ENCODE measurements at regions not wholly inside any gene's neighbourhood (a gene's known extent, or its start where the extent isn't known, plus 50 kb on each side); places are given as distances from the start of the nearest gene placed in this dataset.

DNA sequence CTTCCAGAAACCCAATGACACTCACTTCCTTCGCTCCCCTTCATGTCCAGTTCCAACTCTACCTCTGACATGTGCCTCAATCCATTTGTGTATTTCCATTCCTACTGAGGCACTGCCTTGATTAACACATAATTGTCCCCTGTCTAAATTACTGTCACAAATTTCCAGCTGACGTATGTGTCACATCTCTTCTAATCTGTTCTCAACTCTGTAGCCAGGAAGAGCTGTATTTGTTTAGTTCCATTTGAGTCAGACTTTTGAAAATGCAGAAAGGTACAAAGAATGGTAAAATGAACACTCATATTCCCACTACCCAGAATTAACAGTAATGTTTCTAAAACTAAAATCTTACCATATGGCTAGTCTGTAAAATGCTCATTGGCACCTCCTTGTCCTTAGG is 299.0 kb upstream of the GADL1 start:
- TF ChIP-seq, protein P1, sequence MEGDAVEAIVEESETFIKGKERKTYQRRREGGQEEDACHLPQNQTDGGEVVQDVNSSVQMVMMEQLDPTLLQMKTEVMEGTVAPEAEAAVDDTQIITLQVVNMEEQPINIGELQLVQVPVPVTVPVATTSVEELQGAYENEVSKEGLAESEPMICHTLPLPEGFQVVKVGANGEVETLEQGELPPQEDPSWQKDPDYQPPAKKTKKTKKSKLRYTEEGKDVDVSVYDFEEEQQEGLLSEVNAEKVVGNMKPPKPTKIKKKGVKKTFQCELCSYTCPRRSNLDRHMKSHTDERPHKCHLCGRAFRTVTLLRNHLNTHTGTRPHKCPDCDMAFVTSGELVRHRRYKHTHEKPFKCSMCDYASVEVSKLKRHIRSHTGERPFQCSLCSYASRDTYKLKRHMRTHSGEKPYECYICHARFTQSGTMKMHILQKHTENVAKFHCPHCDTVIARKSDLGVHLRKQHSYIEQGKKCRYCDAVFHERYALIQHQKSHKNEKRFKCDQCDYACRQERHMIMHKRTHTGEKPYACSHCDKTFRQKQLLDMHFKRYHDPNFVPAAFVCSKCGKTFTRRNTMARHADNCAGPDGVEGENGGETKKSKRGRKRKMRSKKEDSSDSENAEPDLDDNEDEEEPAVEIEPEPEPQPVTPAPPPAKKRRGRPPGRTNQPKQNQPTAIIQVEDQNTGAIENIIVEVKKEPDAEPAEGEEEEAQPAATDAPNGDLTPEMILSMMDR (IDR thresholded peaks at IDR 0.05): no peak
- no peak for TF ChIP-seq POLR2AphosphoS5 (IDR thresholded peaks at IDR 0.05)
